ENCODE measurements at regions not wholly inside any gene's neighbourhood (a gene's known extent, or its start where the extent isn't known, plus 50 kb on each side); places are given as distances from the start of the nearest gene placed in this dataset.
"Not testable (repeated sequence)": the region's sequence is repeated elsewhere in the genome, so short reads cannot be mapped to it uniquely, and the experiment has no call there.

DNA sequence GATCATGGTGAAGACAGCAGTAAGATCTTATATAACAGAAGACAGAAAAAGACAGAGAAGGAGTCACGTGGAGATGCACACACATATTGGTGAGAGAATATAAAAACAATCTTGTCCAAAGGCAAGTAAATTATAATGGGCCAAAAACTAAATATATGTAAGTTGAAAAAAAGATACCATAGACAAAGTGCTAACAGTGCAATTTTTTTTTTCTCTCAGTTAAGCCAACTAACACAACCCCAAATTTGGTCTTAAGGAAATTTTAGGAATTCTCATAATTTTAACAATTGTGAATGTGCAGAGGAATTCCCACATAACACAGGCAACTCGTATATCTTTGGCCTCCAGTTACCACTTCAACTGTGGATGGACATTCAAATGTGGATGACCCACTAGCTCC is 432.2 kb downstream of the SOX2 start:
- TF ChIP-seq GATA1 (IDR thresholded peaks at IDR 0.05; ENCODE audit: low read depth, low read length) (no peak), POLR2A (IDR thresholded peaks at IDR 0.05; ENCODE audit: low read length) (no peak)
- DNase-seq = no peak

DNA sequence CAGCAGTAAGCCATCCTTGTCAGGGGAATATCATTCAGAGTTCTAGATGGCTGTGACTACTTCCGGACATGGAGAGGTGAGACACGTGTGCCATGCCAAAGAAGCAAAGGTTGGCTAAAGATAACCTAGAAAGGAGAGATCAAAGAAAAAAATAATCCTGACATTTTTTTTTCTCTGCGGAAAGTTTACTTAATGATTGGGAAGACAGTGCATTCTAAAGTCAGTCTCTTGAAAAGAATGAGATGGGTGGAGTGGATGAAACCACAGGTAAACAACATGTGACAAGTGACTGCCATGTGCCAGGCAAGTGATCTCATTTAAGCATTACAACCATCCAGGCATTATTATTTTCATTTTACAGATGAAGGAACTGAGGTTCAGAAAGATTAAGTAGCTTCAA is 436.6 kb downstream of the SOX2 start:
- DNase-seq = no peak
- TF ChIP-seq POLR2A (IDR thresholded peaks at IDR 0.05; ENCODE audit: low read length) = no peak
- no peak for TF ChIP-seq GATA1 (IDR thresholded peaks at IDR 0.05; ENCODE audit: low read depth, low read length)

DNA sequence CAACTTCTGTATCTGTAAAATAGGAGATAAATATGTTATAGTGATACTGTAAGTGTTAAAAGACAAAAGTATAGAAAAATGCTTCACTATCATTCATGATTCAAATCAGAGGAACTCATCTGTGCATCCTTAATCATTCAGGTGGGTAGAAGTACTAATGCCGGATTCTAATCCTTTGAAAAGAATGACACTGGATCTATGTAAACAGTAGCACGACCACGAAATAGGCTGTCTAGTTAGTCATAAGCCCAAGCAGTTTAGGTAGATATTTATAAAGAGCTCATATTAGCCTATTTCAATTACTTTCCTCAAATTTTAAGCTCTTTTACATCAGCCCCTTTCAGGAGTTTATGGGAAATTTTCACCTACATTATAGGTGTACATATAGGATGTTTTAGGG is 437.9 kb downstream of the SOX2 start:
- DNase-seq = no peak
- TF ChIP-seq GATA1 (IDR thresholded peaks at IDR 0.05; ENCODE audit: low read depth, low read length) (no peak), POLR2A (IDR thresholded peaks at IDR 0.05; ENCODE audit: low read length) (no peak)

DNA sequence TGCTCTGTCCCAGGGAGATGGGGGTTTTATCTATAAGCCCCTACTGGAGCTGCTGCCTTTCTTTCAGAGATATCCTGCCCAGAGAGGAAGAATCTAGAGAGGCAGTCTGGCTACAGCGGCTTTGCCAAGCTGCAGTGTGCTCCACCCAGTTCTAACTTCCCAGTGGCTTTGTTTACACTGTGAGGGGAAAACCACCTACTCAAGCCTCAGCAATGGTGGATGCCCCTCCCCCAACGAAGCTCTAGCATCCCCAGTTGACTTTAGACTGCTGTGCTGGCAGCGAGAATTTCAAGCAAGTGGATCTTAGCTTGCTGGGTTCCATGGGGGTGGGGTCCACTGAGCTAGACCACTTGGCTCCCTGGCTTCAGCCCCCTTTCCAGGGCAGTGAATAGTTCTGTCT is 444.6 kb downstream of the SOX2 start:
- not testable (repeated sequence) for DNase-seq

DNA sequence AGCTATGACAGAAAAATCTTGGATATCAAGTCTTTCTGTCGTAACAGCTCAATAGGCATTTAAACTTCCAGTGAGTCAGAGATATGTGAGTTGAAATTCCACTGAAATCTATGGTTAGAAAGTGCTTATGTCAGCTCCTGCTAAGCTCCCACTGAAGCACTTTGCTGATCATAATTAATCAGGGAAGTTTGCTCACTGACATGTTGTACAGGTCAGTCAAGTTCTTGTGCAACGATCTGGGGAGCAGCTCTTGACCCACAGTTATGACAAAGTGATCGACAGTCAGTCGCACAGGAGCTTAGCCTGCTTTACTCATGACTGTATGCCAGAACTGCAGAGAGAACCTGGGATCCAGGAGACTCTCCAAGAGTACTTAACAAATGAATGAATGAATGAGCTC is 453.5 kb downstream of the SOX2 start:
- no peak for DNase-seq
- no peak for TF ChIP-seq POLR2A (IDR thresholded peaks at IDR 0.05; ENCODE audit: low read length)
- no peak for TF ChIP-seq GATA1 (IDR thresholded peaks at IDR 0.05; ENCODE audit: low read depth, low read length)

DNA sequence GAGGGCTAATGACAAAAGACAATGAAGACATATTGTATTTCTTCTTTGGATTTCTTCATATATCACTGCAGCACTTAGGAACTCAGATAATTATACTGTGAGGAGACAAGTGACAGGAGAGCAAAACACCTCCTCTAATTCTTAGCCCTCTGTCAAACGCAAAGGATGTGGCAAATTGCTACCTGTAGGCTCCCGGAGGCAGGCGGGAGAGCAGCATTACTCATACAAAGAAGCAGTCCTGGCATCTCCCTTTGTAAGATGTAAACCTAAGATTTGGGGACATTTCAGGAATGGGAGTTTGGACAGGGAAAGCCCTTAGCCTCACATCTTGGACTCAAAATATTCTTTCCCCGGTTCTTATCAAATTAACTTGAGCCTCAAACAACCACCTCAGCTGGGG is 460.8 kb downstream of the SOX2 start:
- TF ChIP-seq POLR2A (IDR thresholded peaks at IDR 0.05; ENCODE audit: low read length) = no peak
- TF ChIP-seq GATA1 (IDR thresholded peaks at IDR 0.05; ENCODE audit: low read depth, low read length) = no peak
- no peak for DNase-seq

DNA sequence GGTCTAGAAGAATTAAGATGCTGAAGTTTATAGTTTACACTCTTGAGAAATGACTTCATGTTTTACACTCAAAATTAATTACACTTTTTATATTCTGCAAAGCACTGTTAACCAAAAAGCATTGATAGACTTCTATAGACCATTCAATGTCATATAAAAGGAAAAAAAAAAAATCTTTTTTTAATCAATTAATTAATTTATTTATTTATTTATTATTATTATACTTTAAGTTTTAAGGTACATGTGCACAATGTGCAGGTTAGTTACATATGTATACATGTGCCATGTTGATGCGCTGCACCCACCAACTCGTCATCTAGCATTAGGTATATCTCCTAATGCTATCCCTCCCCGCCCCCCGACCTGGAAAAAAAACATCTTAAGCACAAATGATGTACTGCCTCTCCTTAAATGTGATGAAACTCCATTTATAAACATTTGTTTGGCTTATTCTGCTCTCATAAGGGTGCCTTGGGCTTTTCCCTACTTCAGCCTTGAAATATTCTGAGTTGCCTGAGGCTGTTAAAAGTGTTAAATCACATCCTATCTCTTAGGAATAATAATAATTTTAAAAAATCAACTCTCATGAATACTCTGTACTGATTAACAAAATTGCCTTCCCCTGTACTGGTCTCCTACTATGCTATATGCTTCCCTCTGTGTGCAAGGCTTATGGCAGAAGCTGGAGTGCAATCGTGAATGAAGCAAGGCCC is 466.9 kb downstream of the SOX2 start:
- TF ChIP-seq GATA1 (IDR thresholded peaks at IDR 0.05; ENCODE audit: low read depth, low read length) (no peak), POLR2A (IDR thresholded peaks at IDR 0.05; ENCODE audit: low read length) (no peak)

DNA sequence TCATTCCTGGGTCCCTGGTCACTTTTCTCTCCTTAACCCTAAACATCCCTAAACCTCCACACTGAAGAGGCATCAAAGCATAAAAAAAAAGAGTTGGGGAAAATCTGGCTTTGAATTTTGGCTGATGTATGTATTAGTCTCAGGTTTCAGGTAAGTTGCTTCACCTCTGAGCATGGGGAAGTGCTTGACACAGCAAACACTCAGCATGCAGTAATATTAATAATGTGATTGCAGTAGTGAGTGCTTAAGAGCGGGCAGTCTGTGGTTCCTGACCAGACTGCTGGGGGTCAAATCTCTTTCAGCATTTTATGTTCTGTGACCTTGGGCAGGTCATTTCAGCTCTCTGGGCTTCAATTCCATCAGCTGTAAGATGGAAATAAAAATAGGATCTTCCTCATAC is 467.9 kb downstream of the SOX2 start:
- no peak for TF ChIP-seq POLR2A (IDR thresholded peaks at IDR 0.05; ENCODE audit: low read length)
- no peak for TF ChIP-seq GATA1 (IDR thresholded peaks at IDR 0.05; ENCODE audit: low read depth, low read length)
- no peak for DNase-seq

More for the DNA sequence above, 466.9 kb downstream of the SOX2 start:
- DNase-seq = no peak

DNA sequence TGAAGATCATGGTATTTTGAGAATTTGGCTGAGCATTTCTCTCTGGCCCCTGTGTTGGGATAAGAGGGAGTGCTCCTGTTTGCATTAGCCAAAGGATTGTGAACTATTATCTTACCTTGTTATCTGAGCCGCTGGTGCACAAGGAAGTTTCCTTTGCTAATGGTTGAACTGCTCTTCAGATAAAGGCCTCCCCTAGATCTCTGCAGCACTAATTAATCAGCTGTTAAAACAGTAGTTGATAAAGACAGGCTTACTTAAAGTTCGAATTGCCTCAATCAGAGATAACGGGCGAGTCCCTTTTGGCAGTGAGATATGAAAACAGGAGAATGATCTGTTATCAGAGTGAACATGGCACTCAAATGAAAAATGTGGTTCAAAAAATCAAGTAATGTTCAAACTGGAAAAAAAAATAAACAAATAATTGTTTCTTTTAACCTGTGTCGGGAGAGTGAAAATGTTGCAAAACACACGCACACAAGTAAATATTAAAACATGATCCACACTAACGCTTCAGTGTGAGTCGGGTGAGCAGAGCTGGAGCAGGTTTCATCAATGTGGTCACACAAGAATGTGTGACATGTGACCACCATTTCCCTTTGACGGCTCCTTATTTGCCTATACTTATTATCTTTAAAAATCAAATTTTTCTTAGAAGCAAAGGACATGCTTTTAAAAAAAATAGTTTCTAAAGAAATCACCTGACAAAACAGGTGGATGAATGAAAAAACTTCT is 469.1 kb downstream of the SOX2 start:
- TF ChIP-seq POLR2A (IDR thresholded peaks at IDR 0.05; ENCODE audit: low read length) (no peak), GATA1 (IDR thresholded peaks at IDR 0.05; ENCODE audit: low read depth, low read length) (no peak)

DNA sequence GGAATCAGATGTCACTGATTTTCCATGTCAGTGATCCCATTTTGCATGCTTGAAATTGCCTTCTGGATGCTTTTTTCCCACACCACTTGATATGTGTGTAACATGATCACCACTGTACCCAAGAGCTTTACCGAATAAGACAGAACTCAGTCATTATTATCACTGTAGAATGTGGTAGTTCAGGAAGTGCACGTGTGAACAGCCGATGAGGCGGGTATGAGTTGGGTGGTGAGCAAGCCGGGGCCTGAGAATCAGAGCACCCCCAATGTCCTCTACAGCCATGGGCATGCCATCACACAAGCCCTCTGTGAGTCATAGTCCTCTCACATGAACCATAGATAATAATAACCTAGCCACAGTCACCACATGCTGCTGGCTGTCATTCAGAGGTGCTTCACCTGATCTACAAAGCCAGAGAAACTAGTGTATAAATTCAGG is 470.8 kb downstream of the SOX2 start:
- no peak for TF ChIP-seq GATA1 (IDR thresholded peaks at IDR 0.05; ENCODE audit: low read depth, low read length)
- TF ChIP-seq POLR2A (IDR thresholded peaks at IDR 0.05; ENCODE audit: low read length) = no peak
- no peak for DNase-seq

More for the DNA sequence above, 469.1 kb downstream of the SOX2 start:
- no peak for DNase-seq

DNA sequence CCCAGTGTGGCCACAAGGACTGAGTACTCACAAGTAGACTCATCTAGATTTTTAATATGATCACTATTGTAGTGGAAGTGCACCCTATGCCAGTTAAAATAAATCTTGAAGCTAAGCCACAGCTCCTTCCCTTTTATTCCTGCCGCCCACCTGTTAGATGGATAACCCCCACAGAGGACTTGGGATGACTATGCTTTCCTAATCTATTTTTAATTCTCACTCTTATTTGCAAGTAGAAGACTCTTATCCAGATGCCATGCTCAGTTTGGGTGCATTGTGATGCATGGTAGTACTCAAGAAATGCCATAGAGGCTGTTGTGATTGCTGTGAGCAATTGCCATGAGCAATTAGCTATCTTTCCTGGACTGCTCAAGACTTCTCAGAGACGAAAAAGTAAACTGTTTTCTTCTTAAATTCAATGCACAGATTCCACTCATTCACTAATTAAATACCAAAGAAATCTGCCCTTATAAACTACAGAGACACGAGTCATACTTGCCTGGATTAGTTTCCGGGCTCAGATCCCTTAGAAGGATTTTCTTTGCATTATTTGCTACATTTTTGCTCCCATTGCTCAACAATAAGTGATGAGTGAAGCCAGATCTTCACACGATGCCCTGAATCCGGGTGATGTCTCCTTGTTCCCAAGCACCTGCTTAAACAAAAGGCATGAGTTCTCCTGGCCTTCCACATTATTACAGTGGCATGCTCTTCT is 472.1 kb downstream of the SOX2 start:
- DNase-seq = no peak
- no peak for TF ChIP-seq POLR2A (IDR thresholded peaks at IDR 0.05; ENCODE audit: low read length)
- no peak for TF ChIP-seq GATA1 (IDR thresholded peaks at IDR 0.05; ENCODE audit: low read depth, low read length)

DNA sequence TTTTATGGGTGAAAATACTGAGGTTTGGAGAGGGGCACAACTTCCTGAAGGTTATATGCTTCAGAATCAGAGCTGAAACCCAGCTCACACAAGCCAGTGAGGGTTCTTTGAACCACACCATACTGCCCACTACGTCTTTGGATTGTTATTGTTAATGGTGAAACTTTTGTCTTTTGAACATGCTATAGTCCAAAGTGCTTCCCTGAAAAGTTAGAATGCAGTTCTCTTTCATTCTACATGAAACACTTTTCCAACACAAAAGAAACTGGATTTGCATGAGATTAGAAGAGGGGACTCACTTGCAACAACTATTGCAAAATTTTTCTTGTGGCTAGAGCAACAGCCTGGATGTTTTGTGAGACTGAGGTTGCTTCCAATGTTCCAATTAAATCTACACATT is 473.6 kb downstream of the SOX2 start:
- TF ChIP-seq POLR2A (IDR thresholded peaks at IDR 0.05; ENCODE audit: low read length) (no peak), GATA1 (IDR thresholded peaks at IDR 0.05; ENCODE audit: low read depth, low read length) (no peak)
- DNase-seq = no peak

DNA sequence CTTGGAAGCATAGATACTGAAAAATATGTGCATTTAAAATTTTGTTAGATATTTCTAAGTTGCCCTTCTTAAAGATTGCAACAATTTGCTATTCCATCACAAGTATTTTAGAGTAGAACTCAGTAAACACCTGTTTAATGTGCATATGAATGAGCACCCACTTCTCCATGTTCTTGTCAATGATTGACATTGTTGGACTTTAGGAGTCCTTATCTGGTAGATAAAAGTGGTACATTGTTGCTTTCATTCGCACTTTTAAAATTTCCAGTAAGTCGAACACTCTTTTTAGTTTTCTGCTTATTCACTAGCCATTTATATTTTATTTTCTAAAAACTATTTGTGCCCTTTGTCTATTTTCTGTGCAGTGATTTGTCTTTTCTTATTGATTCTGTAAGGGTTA is 478.3 kb downstream of the SOX2 start:
- no peak for DNase-seq
- TF ChIP-seq GATA1 (IDR thresholded peaks at IDR 0.05; ENCODE audit: low read depth, low read length) = no peak
- no peak for TF ChIP-seq POLR2A (IDR thresholded peaks at IDR 0.05; ENCODE audit: low read length)

DNA sequence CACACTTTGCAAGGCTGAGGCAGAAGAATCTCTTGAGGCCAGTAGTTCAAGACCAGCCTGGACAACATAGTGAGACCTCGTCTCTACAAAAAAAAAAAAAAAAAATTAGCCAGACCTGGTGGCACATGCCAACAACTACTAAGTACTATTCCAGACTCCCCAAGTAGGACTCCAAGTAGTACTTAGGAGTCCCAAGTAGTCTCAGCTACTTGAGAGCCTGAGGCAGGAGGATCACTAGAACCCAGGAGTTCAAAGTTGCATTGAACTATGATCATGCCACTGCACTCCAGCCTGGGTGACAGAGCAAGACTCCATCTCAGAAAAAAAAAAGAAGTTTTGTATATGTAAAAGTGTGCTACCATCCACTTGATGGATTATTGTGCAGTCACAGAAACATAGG is 486.6 kb downstream of the SOX2 start:
- no peak for TF ChIP-seq POLR2A (IDR thresholded peaks at IDR 0.05; ENCODE audit: low read length)
- TF ChIP-seq GATA1 (IDR thresholded peaks at IDR 0.05; ENCODE audit: low read depth, low read length) = no peak

More for the DNA sequence above, 486.6 kb downstream of the SOX2 start:
- no peak for DNase-seq
